ENCODE measurements at regions not wholly inside any gene's neighbourhood (a gene's known extent, or its start where the extent isn't known, plus 50 kb on each side); places are given as distances from the start of the nearest gene placed in this dataset.

GRCh38 chr1:116299248-116299647 lies 73.8 kb upstream of the ATP1A1 start:
- DNase-seq: no peak

- no peak for DNase-seq
These were observed 70.8 kb upstream of the ATP1A1 start for GRCh38 chr1:116302281-116302680.

- DNase-seq: no peak
These were observed 66.9 kb upstream of the ATP1A1 start for GRCh38 chr1:116306102-116306501.

- DNase-seq: no peak
These were observed 66.1 kb upstream of the ATP1A1 start for GRCh38 chr1:116306840-116307442.

GRCh38 chr1:116308276-116308675 lies 64.8 kb upstream of the ATP1A1 start:
- no peak for DNase-seq

- no peak for DNase-seq
These were observed 63.8 kb upstream of the ATP1A1 start for GRCh38 chr1:116309090-116309870.

- no peak for DNase-seq
These were observed 62.9 kb upstream of the ATP1A1 start for GRCh38 chr1:116310180-116310579.

- no peak for DNase-seq
These were observed 61.9 kb upstream of the ATP1A1 start for GRCh38 chr1:116311193-116311592.

- no peak for DNase-seq
These were observed 61.0 kb upstream of the ATP1A1 start for GRCh38 chr1:116311756-116312680.

GRCh38 chr1:116312681-116313069 lies 60.4 kb upstream of the ATP1A1 start:
- DNase-seq: no peak

GRCh38 chr1:116313776-116314175 lies 59.3 kb upstream of the ATP1A1 start:
- no peak for DNase-seq

GRCh38 chr1:116314305-116314919 lies 58.6 kb upstream of the ATP1A1 start:
- no peak for DNase-seq

- no peak for DNase-seq
These were observed 56.7 kb upstream of the ATP1A1 start for GRCh38 chr1:116316373-116316772.

- DNase-seq: no peak
These were observed 54.1 kb upstream of the ATP1A1 start for GRCh38 chr1:116318897-116319296.

GRCh38 chr1:116320874-116321273 lies 52.2 kb upstream of the ATP1A1 start:
- no peak for DNase-seq

GRCh38 chr1:116321766-116322175 lies 51.3 kb upstream of the ATP1A1 start:
- DNase-seq: no peak

GRCh38 chr1:116322752-116323405 lies 50.2 kb upstream of the ATP1A1 start:
- no peak for DNase-seq
